ENCODE measurements at regions not wholly inside any gene's neighbourhood (a gene's known extent, or its start where the extent isn't known, plus 50 kb on each side); places are given as distances from the start of the nearest gene placed in this dataset.
"Not testable (repeated sequence)": the region's sequence is repeated elsewhere in the genome, so short reads cannot be mapped to it uniquely, and the experiment has no call there.

GRCh38 chr14:106738075-106738474 lies 1211.7 kb downstream of the TMEM121 start:
- no peak overlapping the region for H3K4me3 ChIP-seq
- no peaks in the 10 kb centered on the region for H3K27me3 ChIP-seq
- DNase-seq = no peak
- no peaks in the 10 kb centered on the region for H3K36me3 ChIP-seq
- H3K9me3 ChIP-seq = no peaks in the 10 kb centered on the region

- not testable (repeated sequence) for H3K9me3 ChIP-seq, DNase-seq, H3K36me3 ChIP-seq, H3K27me3 ChIP-seq, H3K4me3 ChIP-seq
Observed at GRCh38 chr14:106738598-106739258, 1212.3 kb downstream of the TMEM121 start.

GRCh38 chr14:106741086-106741827 lies 1214.9 kb downstream of the TMEM121 start:
- H3K27me3 ChIP-seq = not testable (repeated sequence)
- peak; percentile 16 for DNase-seq

GRCh38 chr14:106745016-106745767 lies 1218.8 kb downstream of the TMEM121 start:
- not testable (repeated sequence) for H3K9me3 ChIP-seq

More at GRCh38 chr14:106741086-106741827, 1214.9 kb downstream of the TMEM121 start:
- not testable (repeated sequence) for H3K4me3 ChIP-seq, H3K36me3 ChIP-seq, H3K9me3 ChIP-seq

GRCh38 chr14:106750089-106750488 lies 1223.7 kb downstream of the TMEM121 start:
- H3K4me3 ChIP-seq, H3K9me3 ChIP-seq, H3K27me3 ChIP-seq, DNase-seq, H3K36me3 ChIP-seq: not testable (repeated sequence)

More at GRCh38 chr14:106745016-106745767, 1218.8 kb downstream of the TMEM121 start:
- H3K27me3 ChIP-seq, H3K36me3 ChIP-seq, H3K4me3 ChIP-seq, DNase-seq: not testable (repeated sequence)

GRCh38 chr14:106753751-106754150 lies 1227.4 kb downstream of the TMEM121 start:
- not testable (repeated sequence) for H3K27me3 ChIP-seq, H3K36me3 ChIP-seq, H3K9me3 ChIP-seq, DNase-seq, H3K4me3 ChIP-seq

- not testable (repeated sequence) for H3K9me3 ChIP-seq, H3K36me3 ChIP-seq, H3K4me3 ChIP-seq, H3K27me3 ChIP-seq, DNase-seq
Observed at GRCh38 chr14:106757444-106757843, 1231.1 kb downstream of the TMEM121 start.

GRCh38 chr14:106761886-106762816 lies 1235.8 kb downstream of the TMEM121 start:
- not testable (repeated sequence) for H3K36me3 ChIP-seq, H3K27me3 ChIP-seq, DNase-seq, H3K4me3 ChIP-seq, H3K9me3 ChIP-seq

GRCh38 chr14:106764968-106765369 lies 1238.6 kb downstream of the TMEM121 start:
- H3K27me3 ChIP-seq, H3K9me3 ChIP-seq, DNase-seq, H3K36me3 ChIP-seq, H3K4me3 ChIP-seq: not testable (repeated sequence)

GRCh38 chr14:106766145-106766544 lies 1239.8 kb downstream of the TMEM121 start:
- DNase-seq = no peak
- H3K36me3 ChIP-seq = no peaks in the 10 kb centered on the region
- no peaks in the 10 kb centered on the region for H3K9me3 ChIP-seq
- H3K4me3 ChIP-seq = no peak overlapping the region
- H3K27me3 ChIP-seq = 0 out of 2 replicates have a peak, but pooled peaks cover 2% of the 10 kb centered on the region

GRCh38 chr14:106766551-106767277 lies 1240.3 kb downstream of the TMEM121 start:
- not testable (repeated sequence) for H3K36me3 ChIP-seq, H3K27me3 ChIP-seq, DNase-seq, H3K9me3 ChIP-seq, H3K4me3 ChIP-seq

GRCh38 chr14:106768230-106768629 lies 1241.8 kb downstream of the TMEM121 start:
- DNase-seq, H3K9me3 ChIP-seq, H3K27me3 ChIP-seq, H3K36me3 ChIP-seq, H3K4me3 ChIP-seq: not testable (repeated sequence)

- H3K36me3 ChIP-seq, H3K27me3 ChIP-seq, H3K9me3 ChIP-seq, DNase-seq, H3K4me3 ChIP-seq: not testable (repeated sequence)
Observed at GRCh38 chr14:106768972-106769700, 1242.8 kb downstream of the TMEM121 start.

- not testable (repeated sequence) for H3K4me3 ChIP-seq, H3K27me3 ChIP-seq, H3K36me3 ChIP-seq, H3K9me3 ChIP-seq, DNase-seq
Observed at GRCh38 chr14:106770158-106770672, 1243.8 kb downstream of the TMEM121 start.

GRCh38 chr14:106774889-106775480 lies 1248.6 kb downstream of the TMEM121 start:
- peak; percentile 8 for DNase-seq
- H3K9me3 ChIP-seq, H3K36me3 ChIP-seq, H3K27me3 ChIP-seq, H3K4me3 ChIP-seq: not testable (repeated sequence)
